ENCODE measurements at regions not wholly inside any gene's neighbourhood (a gene's known extent, or its start where the extent isn't known, plus 50 kb on each side); places are given as distances from the start of the nearest gene placed in this dataset.

- TF ChIP-seq CTCF (IDR thresholded peaks at IDR 0.05), result no peak
- TF ChIP-seq POLR2A (IDR thresholded peaks at IDR 0.05), result no peak
- Histone ChIP-seq H3K9me3 (peaks cover 0 to 12% (median 4%) of the 10 kb centered on the region in 3 donors), H3K36me3 (no peaks in the 10 kb centered on the region), H3K4me3 (no peak overlapping the region), H3K27me3 (no peaks in the 10 kb centered on the region), H3K4me1 (no peaks in the 10 kb centered on the region), H3K27ac (no peak overlapping the region)
- WGBS, 2 donors, result 64 to 92% methylated on average over 1 of the region's 1 CpG
- no peak for DNase-seq
- intact Hi-C loops (cut with DNase I), result no loop called here
These were observed 79.6 kb upstream of the MAST4 start for GRCh38 chr5:66516550-66516949.

GRCh38 chr5:66517351-66517750, 78.8 kb upstream of the MAST4 start:
- H3K27me3 ChIP-seq, result no peaks in the 10 kb centered on the region
- no peaks in the 10 kb centered on the region for H3K4me1 ChIP-seq
- intact Hi-C loops (cut with DNase I), result no loop called here
- H3K27ac ChIP-seq, result no peak overlapping the region
- TF ChIP-seq CTCF (IDR thresholded peaks at IDR 0.05) (no peak), POLR2A (IDR thresholded peaks at IDR 0.05) (no peak)
- H3K36me3 ChIP-seq, result no peaks in the 10 kb centered on the region
- no peak overlapping the region for H3K4me3 ChIP-seq
- peaks cover 0 to 16% (median 8%) of the 10 kb centered on the region in 3 donors for H3K9me3 ChIP-seq
- WGBS, 2 donors, result 50 to 86% methylated on average over 2 of the region's 2 CpGs
- DNase-seq, result no peak

- H3K4me1 ChIP-seq, result no peaks in the 10 kb centered on the region
- intact Hi-C loops (cut with DNase I), result no loop called here
- 81 to 91% methylated on average over 3 of the region's 3 CpGs for WGBS, 2 donors
- H3K27ac ChIP-seq, result no peak overlapping the region
- no peaks in the 10 kb centered on the region for H3K36me3 ChIP-seq
- no peak for DNase-seq
- TF ChIP-seq CTCF (IDR thresholded peaks at IDR 0.05) (no peak), POLR2A (IDR thresholded peaks at IDR 0.05) (no peak)
- no peak overlapping the region for H3K4me3 ChIP-seq
- H3K27me3 ChIP-seq, result no peaks in the 10 kb centered on the region
- H3K9me3 ChIP-seq, result peaks cover 0 to 16% (median 8%) of the 10 kb centered on the region in 3 donors
These were observed 78.1 kb upstream of the MAST4 start for GRCh38 chr5:66518052-66518451.

GRCh38 chr5:66518753-66519152, 77.4 kb upstream of the MAST4 start:
- no peak for TF ChIP-seq POLR2A (IDR thresholded peaks at IDR 0.05)
- TF ChIP-seq CTCF (IDR thresholded peaks at IDR 0.05), result no peak
- intact Hi-C loops (cut with DNase I), result no loop called here
- DNase-seq, result no peak
- 62 to 64% methylated on average over 4 of the region's 4 CpGs for WGBS, 2 donors
- Histone ChIP-seq H3K4me1 (no peaks in the 10 kb centered on the region), H3K27ac (no peak overlapping the region), H3K4me3 (no peak overlapping the region), H3K36me3 (no peaks in the 10 kb centered on the region), H3K9me3 (peaks cover 0 to 16% (median 8%) of the 10 kb centered on the region in 3 donors), H3K27me3 (no peaks in the 10 kb centered on the region)

- H3K27ac ChIP-seq, result no peak overlapping the region
- DNase-seq, result no peak
- H3K9me3 ChIP-seq, result peaks cover 0 to 16% (median 8%) of the 10 kb centered on the region in 3 donors
- intact Hi-C loops (cut with DNase I), result no loop called here
- H3K36me3 ChIP-seq, result no peaks in the 10 kb centered on the region
- TF ChIP-seq POLR2A (IDR thresholded peaks at IDR 0.05) (no peak), CTCF (IDR thresholded peaks at IDR 0.05) (no peak)
- 50 to 63% methylated on average over 1 of the region's 1 CpG for WGBS, 2 donors
- no peak overlapping the region for H3K4me3 ChIP-seq
- H3K4me1 ChIP-seq, result no peaks in the 10 kb centered on the region
- no peaks in the 10 kb centered on the region for H3K27me3 ChIP-seq
These were observed 76.6 kb upstream of the MAST4 start for GRCh38 chr5:66519626-66520025.
